AG09319 (cell line): ENCODE measurements at regions not wholly inside any gene's neighbourhood (a gene's known extent, or its start where the extent isn't known, plus 50 kb on each side); places are given as distances from the start of the nearest gene placed in this dataset.

Source experiments
- DNase-seq: peaks from one replicate; pipeline ENCODE4 v3.0.0-alpha.2; 2010; ENCODE audit warnings: low read depth; ENCODE audit errors: extremely low read depth
- TF ChIP-seq, protein P1 (sequence below): IDR thresholded peaks from 2 replicates; pipeline ENCODE4 v1.5.1; 2011; ENCODE audit warnings: low read depth, mild to moderate bottlenecking, inconsistent platforms, low read length, moderate library complexity

DNA sequence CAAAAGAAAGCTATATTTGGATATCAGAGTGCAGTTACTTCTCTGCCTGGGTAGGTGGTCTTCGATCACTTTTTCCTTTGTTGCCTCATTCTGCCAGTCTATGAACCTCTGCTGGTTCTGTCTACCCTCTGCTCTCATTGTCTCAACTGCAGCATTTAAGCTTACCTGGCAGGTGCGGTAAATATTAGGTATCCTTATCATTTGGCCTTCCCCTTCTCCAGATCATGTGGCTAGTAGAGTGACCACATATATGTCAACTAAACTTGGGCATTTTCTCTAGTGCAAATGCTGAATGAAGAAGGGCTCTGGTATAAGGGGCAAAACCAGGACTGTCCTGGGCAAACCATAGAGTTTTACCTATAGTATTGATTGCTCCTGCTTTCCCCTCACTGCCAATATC lies 180.8 kb downstream of the MDFIC start:
- DNase-seq, result no peak
- TF ChIP-seq, protein P1, sequence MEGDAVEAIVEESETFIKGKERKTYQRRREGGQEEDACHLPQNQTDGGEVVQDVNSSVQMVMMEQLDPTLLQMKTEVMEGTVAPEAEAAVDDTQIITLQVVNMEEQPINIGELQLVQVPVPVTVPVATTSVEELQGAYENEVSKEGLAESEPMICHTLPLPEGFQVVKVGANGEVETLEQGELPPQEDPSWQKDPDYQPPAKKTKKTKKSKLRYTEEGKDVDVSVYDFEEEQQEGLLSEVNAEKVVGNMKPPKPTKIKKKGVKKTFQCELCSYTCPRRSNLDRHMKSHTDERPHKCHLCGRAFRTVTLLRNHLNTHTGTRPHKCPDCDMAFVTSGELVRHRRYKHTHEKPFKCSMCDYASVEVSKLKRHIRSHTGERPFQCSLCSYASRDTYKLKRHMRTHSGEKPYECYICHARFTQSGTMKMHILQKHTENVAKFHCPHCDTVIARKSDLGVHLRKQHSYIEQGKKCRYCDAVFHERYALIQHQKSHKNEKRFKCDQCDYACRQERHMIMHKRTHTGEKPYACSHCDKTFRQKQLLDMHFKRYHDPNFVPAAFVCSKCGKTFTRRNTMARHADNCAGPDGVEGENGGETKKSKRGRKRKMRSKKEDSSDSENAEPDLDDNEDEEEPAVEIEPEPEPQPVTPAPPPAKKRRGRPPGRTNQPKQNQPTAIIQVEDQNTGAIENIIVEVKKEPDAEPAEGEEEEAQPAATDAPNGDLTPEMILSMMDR, result no peak

DNA sequence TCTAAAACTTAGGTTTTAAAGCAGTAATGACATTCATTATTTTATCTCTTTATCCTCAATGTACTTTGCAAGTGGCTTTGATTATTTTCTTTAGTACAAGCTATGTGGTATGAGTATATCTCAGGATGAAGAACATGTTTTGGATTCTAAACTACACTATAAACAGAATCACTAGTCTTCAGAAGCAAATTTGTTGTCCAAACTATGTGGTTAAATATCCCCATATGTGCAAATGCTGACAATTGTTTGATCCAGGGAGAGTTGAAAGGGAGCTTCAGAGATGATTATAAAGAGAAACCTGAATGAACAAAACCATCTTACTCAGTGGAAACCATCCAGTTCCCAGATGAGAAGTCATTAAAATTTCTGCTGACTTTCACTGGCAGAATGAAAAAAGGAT lies 179.3 kb downstream of the MDFIC start:
- TF ChIP-seq, protein P1, result no peak
- no peak for DNase-seq

DNA sequence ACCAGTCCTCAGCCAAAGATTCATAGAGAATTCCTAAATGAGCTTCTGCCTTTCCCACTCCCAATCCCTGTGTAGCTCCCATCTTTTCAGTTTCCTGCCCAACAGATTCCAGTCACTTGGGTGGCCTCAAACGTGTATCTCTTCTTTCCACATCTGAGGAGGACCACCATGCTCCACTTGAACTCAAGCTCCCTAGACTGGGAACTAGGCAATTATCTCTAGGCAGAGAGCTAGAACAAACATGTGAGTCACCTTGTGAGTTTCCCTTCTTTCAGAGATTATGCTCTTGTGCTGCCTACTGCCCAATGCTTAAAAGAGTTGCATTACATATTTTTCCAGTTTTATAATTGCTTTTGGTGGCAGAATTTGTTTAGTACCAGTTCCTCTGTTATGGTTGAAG lies 178.0 kb downstream of the MDFIC start:
- no peak for DNase-seq
- TF ChIP-seq, protein P1, result no peak

DNA sequence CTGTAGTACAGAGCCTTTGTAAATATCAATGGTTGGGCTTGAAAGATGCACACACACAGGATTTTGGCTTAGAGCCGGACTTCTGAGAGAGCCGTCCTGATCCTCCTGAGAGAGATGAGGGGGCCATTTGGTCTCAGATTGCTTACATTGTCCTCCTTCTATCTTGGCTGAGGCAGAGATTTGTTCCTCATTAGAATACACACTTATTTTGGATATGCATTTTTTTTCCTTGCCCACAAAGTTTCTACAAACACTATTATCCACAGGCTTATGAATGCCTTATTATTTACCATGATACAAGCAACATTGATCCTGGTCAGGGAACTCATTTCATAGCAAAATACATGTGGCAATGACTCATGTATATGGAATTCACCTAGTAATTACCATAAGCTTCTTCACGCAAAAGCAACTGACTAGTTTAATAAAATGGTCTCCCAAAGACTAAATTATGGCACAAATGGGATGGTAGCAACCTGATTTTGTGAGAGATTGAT lies 175.3 kb downstream of the MDFIC start:
- TF ChIP-seq, protein P1, result no peak
- no peak for DNase-seq

DNA sequence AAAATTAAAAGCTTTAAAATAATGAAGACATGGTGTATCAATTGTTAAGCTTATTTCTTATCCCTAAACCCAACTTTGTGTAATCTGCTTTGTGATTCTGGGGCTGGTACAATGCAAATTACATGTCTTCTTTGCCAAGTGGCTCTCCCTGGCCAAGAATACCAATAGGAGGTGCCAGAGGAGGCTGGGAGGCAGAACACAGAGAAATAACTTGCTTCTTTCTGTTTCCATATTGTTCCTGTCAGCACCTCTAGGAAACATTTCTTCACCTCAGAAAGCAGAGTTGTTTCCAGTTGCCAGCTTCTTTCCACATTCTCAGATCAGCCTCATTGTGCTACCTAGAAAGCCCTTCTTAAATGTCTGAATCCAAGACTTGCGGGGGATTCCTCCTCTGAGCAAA lies 174.4 kb downstream of the MDFIC start:
- TF ChIP-seq, protein P1, result no peak
- DNase-seq, result no peak

DNA sequence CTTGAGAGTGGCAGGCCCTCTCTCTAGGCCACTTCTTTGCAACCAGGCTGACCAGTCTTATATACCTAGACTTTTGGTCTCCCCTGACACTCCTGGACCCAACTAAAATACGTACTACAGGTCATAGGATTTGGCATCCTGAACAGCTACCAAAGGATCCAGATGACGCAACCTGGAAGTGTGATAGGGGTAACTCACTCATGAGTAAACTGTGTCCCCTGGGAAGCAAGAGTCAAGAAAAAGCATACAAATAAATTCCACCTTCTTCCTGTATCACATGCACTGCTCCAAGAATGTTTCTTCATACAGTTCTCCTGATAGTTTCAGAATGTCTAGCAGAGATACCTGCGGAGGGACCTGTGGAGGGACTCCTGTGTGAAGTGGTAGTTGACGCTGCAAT lies 172.3 kb downstream of the MDFIC start:
- TF ChIP-seq, protein P1, result no peak
- no peak for DNase-seq

DNA sequence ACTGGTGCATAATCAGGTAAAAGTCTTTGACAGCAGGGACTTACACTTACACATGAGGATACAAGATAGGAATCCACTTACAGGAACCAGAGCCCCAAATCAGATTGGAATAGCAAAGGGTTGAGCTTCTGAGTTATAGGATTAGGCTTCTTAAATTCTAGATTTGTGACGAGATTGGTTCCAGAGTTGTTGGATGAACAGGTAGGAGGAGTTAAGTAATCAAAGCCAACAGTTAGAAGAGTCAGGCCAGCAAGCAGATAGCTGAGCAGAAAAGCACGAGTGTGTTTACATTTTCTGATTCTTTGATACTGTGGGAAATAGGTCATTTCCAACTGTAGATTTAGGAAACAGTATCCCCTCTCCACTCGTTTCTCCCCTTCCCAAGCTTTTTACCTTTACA lies 167.0 kb downstream of the MDFIC start:
- TF ChIP-seq, protein P1, result no peak
- no peak for DNase-seq
